Stimulated activated CD4-positive, alpha-beta T cell treated with anti-CD3 and anti-CD28 coated beads, Interleukin-1b, Interleukin-23, amount 100 ng/mL, for 48 hours (primary cell): ENCODE measurements at regions not wholly inside any gene's neighbourhood (a gene's known extent, or its start where the extent isn't known, plus 50 kb on each side); places are given as distances from the start of the nearest gene placed in this dataset.

Experiments used
- DNase-seq: peaks from one replicate; pipeline ENCODE4 v3.0.0-alpha.2; 2020

DNA sequence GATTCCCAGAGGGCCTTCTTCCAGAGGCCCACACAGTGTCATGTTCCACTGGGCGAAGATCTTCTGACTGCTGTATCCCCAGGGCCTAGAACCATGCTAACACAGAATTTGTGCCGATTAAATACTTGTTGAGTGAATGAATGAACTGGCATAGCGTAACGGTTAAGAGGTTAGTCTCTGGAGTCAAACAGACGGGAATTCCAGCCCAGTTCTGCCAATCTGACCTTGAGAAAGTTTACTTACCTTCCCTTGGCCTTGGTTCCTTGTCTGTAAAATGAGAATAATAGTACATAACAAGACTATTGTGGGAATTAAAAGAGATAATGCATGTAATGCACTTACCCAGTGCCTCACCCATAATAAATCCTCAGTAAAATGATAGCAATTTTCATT lies 58.3 kb upstream of the PLAC1 start:
- no peak for DNase-seq

DNA sequence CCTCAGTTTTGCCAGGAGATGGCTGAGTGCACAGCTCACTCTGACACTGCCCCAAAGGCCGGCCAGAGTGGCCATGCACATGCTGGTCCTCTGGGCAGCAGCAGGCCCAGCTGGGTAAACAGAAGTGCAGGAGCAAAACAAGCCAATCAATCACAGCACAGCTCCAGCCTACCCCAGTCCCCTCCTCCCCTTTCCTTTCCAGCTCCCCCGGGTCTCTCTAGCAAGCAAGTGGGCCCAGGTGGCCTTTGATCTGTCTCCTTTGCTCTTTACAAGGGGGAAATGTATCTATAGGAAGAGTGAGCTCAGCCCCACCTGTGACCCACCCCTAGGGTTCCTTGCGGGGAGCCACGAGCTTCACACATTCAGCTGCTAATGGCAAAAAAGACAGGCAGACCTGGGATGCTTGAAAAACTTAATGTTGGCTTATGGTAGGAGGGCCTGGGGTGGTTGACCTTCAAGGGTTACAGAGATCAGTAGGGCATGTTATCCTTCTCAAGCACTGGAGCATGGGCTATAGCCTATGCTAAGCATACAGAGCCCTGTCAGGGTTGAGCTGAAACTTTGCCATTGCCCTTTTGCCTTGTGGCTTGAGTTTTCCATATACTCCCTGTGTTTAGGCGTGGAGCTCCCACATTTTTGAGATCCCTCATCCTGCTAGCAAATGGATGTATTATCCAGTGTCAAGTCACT lies 57.8 kb upstream of the PLAC1 start:
- DNase-seq, result no peak

DNA sequence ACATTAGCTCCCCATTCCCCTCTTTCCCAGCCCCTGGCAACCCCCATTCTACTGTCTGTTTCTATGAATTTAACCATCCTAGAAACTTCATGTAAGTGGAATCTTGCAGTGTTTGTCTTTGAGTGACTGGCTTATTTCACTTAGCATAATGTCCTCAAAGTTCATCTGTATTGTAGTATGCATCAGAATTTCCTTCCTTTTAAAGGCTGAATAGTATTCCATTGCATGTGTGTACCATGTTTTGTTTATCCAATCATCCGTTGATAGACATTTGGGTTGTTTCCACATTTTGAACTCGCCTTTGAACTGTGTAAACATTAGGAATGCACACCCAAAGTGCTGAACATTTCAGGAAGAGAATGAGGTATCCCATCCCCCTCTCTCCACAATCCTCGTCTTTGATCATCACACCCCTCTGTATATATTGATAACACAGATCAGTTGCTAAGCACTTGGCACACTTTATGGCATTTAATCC lies 56.4 kb upstream of the PLAC1 start:
- no peak for DNase-seq

DNA sequence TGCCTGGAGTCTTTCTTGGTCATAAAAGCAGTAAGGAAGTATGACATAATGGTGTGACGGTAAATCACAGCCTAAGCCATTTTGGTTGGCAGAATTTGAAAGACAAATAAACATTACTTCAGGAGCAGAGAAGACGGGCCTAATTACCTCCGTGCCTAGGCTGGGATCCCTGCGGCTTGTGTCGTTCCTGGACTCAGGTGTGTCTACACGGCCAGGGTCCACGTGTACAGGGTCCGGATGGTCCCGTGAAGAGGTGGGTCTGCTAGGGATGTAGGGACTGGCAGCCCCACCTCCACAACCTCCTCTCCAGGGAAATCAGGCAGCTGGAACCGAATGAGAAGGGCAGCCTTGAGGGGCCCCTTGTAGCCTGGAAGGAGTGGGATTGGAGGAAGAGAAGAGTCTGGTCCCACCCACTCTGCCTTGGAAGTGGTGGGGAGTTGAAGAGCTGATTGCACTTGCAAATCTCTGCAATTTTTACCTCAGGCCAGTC lies 55.4 kb upstream of the PLAC1 start:
- no peak for DNase-seq

DNA sequence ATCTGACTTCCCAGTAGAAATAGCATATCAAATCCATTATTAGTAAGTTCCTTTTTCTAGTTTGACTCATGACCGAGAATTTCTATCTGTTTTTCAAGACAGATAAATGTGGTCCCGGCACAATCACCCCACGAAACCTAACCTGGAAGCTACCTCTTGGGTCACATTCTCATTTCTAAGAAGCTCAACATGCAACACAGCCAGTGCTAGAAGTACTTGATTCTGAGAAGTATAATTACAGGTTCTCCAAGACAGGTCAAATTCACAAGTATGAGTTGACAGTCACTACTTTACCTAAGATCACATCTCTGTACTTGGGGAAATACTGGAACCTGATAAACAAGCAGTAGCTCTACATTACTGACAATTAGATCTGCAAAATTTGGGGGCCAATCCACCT lies 54.0 kb upstream of the PLAC1 start:
- DNase-seq, result no peak

DNA sequence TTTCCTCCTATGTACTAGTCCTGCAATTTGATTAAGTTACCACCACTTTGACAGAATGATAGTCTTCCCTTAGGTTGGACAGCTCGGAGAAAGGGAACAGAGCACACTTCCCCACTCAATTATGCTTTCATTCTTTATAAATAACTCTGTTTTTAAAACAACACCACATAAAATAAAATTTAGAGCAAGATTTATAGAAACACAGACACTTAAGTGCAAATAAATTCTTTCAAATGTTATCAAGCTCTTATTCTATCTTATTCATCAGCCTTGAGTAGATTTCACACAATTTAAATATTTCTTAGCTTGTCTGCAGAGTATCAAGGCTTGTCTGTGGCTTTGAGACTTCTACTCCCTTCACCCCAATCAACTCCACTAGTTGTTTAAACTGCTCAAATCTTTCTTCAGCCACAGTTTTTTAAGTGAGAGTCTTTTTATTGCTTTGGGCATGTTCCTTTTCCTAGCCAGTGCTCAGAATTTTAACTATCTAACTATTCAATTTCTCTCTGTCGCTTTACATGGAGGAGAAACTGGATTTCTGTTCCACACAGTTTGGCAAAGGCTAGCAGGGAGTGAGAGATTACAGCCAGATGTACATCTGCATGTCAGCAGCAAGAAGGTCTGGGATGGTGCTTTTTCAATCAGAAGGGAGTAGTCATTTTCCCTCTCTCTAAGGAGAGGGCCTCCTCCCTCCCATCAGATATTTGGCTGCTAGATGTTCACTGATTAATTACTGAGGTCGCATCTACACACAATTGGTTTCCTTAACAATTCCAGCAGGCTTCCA lies 53.1 kb upstream of the PLAC1 start:
- DNase-seq, result no peak
